HG02970 (cell line): ENCODE measurements at regions not wholly inside any gene's neighbourhood (a gene's known extent, or its start where the extent isn't known, plus 50 kb on each side); places are given as distances from the start of the nearest gene placed in this dataset.

ENCODE experiments used
- ATAC-seq: cut with Tn5 transposase; IDR thresholded peaks from one replicate; pipeline ENCODE4 v1.9.1; 2021; ENCODE audit warnings: mild to moderate bottlenecking, moderate library complexity, moderate number of reproducible peaks; ENCODE audit not compliant: unreplicated experiment, low FRiP score

DNA sequence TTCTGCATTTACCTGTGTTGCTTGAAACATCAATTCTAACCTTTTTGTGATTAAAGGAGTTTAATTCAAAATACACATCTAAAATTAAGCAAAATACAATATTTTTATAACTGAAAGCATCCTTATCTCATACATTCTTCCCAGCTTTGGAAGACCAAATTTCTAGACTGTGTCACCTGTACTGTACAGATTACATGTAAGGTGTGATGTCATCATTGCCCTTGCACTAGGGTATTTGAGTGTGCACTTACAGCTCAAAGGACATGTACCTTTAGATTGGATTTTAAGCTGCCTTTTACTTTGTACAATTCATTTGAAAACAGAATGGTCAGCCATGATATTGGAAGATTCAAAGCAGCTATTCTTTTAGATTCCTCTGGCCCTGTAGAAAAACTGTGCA is 932.8 kb upstream of the POU3F3 start:
- ATAC-seq = no peak

DNA sequence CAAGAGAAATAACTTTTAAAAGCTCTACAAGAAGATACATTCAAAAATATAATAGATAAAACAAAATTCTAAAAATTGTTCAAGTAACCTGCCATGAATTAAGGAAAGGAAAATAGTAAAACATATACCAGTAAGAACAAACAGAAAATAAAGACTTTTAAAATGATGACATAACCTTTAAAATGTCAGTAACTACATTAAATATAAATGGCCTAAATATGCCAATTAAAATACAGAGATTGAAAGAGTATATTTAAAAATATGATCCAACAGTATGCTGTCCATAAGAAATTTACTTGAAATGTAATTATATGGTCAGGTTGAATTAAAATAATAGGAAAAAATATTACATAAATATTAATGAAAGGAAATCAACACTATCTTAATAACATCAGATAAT is 911.7 kb upstream of the POU3F3 start:
- ATAC-seq = no peak

DNA sequence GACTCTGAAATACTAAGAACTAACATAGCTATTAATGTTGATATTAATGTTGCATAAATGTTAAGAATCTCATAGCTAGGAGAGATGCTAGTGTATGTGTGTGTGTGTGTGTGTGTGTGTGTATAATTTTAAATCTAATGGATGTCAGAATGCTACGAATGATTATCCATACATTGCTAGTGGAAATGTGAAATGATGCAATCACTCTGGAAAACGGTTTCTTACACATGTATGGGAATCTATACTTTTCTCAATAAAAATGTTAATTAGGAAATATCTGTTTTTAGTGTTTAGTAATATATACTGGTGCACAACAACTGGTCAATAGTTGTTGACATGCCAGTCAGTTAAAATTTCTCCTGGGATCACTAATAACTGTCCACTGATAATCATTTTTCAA is 908.8 kb upstream of the POU3F3 start:
- ATAC-seq = no peak

DNA sequence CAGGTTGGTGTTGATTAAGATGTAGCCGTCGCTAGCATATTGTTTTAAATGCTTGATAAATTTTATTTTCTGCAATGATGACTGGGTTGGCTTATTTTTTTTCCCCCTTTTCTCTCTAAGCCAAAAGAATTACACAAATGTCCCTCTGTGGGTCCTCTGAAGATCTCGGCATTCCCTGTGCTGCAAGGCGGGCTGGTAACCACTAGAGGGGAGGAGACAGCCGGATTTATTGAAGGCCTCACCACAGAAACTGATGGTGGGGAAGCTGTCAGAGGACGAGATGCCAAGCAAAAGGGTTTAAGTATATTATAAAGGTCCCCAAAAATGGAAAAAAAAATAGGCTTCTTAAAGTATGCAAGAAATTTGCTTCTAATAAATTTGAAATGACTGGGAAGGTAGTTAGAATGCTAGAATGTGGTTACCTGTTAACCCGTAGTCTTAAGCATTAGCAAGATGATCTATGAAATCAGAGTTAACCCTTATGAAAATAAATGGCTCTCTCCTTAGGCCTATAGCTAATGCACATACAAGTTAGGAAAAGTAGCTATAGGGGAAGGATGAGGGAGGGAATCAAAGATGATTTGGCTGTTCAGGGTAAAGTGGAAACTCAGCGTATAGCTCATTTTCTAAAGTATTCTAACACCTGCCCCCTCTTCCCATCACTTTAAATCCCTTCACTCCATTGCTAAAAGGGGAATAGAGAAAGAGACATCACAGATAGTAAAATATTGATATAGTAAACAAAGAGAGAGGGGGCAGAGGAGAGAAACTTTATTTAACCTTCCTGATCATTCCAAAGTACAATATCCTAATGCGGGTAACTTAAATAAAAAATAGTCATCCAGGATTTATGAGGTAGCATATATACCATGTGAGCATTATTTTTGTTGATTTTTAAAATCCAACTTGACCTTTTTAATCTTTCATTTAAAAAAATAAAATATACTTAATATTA is 894.5 kb upstream of the POU3F3 start:
- ATAC-seq = no peak

DNA sequence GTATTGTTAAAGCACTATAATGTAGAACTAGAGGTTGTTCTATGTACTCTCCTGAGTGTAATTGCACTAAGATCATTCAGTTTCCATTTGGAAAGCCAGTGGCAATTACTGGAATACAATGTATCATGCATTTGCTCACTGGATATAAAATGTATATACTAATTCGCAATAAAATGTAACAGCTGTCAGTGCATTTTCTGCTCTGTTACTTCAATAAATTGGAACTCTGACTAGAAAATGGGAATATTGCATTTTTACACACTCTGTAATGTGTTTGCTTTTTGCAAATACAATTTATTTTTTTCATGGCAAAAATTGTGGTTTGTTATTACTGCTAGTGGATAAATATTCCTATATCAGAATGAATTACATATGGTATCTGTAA is 893.8 kb upstream of the POU3F3 start:
- ATAC-seq = no peak

DNA sequence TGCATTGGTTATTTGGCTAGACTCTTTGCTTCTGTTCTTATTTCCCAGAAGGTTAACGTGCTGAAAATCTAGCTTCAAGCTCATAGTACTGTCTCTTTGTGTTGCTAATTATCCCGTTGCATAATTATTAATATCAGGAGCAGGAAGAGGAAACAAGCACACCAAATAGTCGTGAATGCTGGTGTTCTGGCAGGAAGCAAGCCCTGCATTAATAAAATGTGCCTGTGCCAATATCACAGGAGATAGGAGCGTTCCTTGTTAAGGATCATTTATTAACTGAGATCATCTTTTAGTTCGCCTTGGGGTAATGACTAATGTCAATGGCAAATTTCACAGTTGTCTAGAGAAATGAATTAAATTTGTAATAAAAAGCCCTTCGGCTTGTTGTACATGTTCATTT is 893.0 kb upstream of the POU3F3 start:
- ATAC-seq = no peak

DNA sequence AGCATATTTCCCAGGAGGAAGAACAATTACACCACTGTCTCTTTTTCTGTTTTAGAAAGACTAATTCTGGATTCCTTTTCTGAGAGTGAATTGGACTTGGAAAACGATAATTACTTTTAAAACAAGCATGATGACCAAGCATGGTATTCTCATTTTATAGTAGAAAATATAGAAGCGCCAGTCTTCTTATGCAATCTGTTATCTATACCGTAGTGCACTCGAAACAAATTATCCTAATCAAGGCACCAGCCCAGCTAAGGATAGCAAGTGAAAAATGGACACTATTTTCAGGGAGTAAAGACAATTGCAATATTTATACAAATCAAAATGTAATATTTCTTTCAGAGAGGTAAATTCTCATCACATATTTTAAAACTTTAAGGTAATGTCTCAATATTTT is 892.1 kb upstream of the POU3F3 start:
- ATAC-seq = no peak

DNA sequence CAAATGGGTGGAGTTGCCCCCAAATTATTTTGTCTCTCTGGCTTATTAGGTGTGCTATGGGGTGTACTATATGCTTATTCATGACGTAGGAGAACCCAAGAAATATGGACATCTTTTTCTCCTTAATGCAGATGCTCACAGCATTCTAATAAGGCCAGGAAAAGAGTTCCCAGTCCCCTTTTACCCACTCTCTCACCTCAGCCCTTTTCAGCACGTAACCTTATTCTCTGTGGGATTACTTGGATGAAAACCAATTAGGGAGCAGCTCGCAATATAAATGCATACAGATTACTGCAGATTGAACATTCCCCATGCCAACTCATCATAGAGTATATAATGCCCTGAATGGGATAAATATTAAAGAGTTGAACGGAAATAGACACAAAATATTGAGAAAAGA is 891.2 kb upstream of the POU3F3 start:
- no peak for ATAC-seq

DNA sequence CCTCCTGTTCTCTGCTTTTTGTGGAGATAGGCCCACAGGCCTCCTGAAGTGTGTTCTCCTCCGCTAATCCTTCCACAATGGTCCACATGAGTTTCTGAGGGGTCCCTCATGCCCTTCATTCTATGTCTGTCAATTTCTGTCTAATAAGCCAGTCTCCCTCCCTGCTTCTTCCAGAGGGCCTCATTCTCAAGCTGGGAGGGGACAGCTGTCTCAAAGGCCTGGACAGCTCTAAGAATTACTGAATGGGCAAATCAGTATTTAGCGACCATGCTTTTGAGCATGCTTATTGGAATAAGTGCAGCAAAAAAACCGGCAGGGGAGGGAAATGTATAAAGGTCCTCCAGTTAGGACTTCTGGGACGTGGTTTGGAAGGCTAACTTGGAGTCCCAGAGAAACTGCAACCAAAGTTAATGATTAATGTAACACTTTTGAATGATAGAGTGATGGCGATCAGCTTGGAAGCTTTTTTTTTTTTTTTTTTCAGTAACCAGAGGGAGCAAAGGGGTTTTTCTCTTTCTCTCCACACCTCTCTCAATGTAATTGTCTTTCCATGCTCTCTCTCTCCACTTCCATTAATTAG is 890.7 kb upstream of the POU3F3 start:
- no peak for ATAC-seq

DNA sequence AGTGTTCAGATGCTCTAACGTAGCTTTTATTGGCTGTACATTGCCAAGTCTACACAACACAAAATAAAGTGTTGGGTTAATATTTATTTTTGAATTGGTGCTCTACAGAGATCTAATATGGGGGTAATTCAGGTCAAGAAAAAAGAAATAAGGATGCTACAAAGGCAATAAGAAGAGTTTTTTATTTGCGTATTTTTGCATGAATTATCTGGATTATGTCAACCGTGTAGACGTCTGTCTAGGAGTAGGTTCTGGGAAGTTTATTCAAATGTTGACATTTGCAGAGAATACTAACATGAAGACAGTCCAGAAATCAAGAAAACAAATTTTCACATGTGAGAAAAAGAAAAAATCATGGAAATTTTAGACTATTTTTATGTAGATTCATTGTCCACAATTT is 876.7 kb upstream of the POU3F3 start:
- no peak for ATAC-seq

DNA sequence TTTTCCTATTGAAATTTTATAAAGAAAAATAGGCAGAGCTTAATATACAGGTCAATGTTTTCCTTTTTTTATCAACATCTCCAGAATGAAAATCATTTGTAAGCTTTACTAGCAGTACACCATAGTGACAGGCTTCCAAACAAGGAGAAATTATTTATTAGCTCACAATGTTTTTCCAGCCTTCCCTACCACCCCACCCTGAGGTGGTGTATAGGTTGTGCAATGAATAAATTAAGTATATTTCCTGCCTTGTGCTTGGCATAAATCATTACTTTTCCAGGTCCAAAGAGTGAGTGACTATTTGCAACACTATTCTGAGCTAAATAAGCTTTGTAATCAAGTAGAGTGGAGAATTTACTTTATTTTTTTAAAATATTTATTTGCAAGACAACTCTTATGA is 876.2 kb upstream of the POU3F3 start:
- no peak for ATAC-seq

DNA sequence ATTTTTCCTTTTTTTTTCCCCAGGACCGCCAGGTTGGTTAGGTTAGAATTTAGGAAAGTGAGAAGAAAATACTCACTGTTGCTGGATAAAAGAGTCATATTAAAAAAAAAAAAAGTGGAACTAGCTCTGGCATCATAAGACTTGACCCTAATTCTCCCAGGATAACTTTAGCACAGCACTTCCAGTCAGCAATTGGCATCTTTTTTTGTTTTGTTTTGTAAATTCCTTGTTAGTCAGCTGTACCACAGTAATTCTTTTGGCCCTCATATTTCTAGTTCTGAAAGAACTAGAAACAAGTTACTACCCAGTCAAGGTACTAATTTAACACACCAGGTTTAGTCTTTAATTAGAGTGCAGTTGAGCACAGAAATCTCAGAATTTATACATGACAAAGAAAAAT is 873.5 kb upstream of the POU3F3 start:
- ATAC-seq = no peak

DNA sequence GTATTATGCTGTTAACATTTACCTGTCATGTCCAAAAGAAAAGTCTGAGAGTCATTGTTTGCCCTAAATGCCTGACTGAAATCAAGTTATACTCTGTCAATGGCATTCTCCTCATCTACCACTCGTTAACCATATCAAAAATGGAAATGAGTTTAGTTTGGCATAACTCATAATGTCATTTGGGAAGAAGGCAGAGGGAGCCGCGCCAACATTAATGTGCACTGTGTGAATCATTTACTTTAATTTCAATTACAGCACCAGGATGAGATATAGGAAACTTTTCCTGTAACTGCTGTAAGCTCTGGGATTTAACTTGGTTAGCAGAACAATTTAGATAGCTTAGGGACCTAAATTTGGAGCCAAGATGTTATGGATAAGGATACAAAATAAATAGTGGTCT is 871.2 kb upstream of the POU3F3 start:
- ATAC-seq = no peak

DNA sequence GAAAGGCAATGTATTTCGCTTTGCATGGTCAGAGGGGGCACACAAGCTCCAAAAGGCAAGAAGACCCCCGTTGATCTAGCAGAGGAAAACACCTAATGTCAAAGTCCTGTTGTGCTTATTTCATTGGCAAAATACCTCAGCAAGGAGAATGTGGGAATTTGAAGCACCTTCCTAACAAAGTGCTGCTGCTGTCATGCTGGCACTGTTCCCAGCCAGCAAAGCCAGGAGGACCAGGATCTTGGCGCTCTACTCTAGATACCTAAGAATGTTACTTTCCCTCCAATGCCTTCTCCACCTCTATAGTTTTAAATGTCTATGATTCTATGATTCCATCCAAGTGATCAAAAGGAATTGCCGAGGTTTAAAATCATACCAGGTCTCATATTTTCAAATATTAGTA is 867.9 kb upstream of the POU3F3 start:
- ATAC-seq = no peak

DNA sequence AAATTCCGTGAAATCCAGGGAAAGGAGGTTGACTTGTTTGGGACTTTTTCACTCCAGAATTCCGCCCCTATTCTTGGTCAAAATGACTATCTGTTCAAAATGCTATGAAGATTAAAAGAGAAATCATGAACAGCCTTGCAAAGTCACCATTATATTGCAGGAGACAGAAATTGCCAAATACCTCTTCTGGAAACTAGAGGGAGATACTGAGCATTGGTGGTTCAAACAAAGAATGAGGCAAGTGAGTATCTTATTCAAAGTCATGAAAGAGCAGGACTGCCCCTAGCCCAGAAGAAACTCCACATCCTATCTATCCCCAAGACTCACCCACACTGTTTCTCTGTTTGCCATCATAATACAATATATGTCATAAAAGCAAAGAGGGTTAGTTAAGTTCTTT is 862.3 kb upstream of the POU3F3 start:
- no peak for ATAC-seq

DNA sequence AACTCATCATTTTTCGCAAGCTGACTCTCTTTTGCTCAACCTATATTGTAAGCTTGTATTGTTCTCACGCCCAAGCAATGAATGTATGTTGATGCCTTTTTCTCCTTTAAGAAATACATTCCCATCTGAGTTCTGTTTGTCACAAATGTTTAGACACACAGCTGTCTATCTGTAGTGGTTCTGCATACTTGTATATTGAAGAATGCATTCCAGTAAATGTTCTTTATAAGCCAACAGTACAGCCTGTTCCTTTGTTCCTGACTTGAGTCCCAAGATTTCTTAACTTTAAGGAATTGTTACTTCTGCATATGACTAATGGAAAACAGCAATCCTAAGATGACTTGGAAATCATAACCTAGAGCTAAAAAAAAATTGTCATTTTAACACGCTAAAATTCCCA is 849.1 kb upstream of the POU3F3 start:
- ATAC-seq = no peak

DNA sequence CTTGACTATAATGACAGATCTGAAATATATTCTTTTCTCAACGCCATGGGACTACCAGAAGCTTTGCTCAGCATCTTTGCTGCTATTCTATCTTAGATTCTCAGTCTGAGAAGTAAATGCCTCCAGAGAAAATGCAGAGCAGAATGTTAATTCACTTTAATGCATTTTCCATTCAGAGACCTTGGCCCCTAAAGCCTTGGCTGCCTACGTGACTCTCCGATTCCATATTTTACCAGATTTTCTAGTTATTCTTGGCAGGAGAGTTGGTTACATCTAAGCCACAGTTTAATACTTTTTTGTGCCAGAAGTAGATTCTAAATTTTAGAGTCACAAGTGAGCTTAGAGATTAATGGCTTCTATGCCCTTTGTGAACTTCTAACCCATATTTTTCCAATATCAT is 837.1 kb upstream of the POU3F3 start:
- no peak for ATAC-seq

DNA sequence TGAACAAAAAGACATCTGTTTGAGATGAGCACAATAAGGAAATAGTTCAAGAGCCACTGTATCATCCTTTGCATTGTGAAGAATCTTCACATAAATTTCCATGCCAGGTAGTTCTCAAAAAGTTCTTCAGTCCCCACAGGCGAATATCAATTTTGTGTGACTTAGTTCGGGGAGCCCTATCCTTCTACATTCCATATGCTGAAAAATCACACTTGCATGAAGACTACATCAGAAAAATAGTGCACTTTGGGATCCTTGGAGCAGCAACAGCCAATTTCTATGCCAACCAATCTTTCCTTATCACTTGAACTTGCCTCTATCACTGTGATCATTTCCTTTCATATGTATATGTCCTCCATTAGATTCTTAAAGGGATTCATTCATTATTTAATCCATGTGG is 830.6 kb upstream of the POU3F3 start:
- ATAC-seq = no peak

DNA sequence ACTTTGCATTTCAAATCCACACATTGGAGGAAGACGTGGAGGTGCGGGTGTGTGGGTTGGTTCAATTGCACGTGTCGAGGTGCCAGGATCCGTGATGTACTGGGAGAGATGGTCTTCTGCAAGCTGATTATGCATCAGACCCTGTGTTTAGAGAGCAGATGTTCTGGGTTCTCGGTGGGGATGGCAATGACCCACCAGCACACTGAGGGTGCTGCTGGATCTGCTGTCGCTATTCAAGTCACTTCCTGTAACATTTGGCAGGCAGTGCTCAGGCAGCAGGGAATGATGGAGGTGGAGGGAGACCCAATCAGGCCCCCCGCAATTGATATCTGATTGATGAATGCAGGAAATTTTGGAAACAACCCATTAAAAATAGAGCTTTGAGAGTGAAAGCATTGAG is 830.1 kb upstream of the POU3F3 start:
- ATAC-seq = no peak

DNA sequence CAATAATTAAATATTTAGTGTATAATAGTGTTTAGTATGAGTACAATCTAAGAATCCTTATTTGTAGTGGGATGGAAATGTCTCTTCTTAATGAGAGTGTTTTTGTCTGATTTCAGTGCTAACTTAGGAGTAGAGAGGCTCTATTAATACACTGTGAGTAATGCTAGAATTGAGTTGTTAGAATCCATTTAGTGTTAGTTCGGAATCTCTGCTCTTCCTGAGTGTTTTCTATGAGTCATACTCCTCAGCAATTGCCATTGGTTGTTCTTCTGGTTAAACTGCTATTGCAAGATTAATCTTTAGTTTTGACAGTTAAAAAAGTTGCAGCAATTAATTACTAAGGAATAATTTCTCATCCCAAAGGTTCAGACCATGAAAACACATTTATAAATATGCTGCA is 828.6 kb upstream of the POU3F3 start:
- no peak for ATAC-seq

DNA sequence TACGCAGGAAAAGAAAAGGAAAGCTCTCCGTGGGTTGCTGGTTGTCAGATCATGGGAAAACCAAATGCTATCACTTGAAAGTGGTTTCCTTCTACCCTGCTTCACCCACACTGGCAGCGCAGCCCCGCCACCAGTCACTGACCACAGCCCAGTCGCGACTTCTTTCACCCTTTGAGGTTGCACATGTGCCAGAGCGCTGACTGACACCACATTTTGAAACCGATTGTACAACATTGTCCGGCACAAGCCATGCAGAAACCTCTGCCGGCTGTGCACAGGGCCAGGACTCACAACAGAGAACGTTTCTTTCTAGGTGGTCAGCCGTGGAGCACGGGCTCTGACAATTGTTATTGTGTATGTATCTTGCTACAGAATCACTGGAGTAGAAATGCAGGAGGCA is 827.2 kb upstream of the POU3F3 start:
- ATAC-seq = no peak

DNA sequence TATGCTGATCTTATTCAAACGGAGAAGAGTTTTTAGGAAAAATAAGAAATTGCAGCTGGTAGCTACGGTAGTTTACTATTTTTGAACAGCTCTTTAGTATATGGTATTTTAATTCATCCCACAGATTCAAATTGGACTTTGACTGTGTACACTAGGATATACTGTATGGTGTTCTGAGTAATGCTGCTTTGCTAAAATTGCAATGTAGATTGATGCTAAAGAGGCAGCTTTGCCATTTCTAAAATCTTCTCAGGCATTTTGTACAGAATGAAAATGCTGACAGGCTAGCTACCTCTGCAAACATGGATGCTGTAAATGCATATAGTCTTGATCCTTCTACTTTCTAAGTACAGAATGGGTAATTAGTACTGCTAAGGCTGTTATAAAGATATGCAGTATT is 826.6 kb upstream of the POU3F3 start:
- ATAC-seq = no peak
